HS-5 (cell line): ENCODE measurements at regions not wholly inside any gene's neighbourhood (a gene's known extent, or its start where the extent isn't known, plus 50 kb on each side); places are given as distances from the start of the nearest gene placed in this dataset.

Experiments used
- DNase-seq: peaks from one replicate; pipeline ENCODE4 v3.0.0-alpha.2; 2012; ENCODE audit warnings: low read depth

- DNase-seq, result peak; percentile 16
These were observed 54.2 kb downstream of the SIX6 start for GRCh38 chr14:60563113-60563512.

GRCh38 chr14:60565211-60565610 is 56.3 kb downstream of the SIX6 start:
- peak; percentile 38 for DNase-seq

- no peak for DNase-seq
These were observed 57.2 kb downstream of the SIX6 start for GRCh38 chr14:60566101-60566500.

- DNase-seq, result peak; percentile 22
These were observed 65.1 kb downstream of the SIX6 start for GRCh38 chr14:60573943-60574495.

GRCh38 chr14:60575008-60575407 is 66.1 kb downstream of the SIX6 start:
- DNase-seq, result no peak

- DNase-seq, result no peak
These were observed 63.6 kb downstream of the SIX1 start for GRCh38 chr14:60585676-60586075.

GRCh38 chr14:60589442-60589841 is 59.8 kb downstream of the SIX1 start:
- no peak for DNase-seq

- no peak for DNase-seq
These were observed 58.3 kb downstream of the SIX1 start for GRCh38 chr14:60590991-60591414.
